Left lung (tissue), 4 donors: ENCODE measurements at regions not wholly inside any gene's neighbourhood (a gene's known extent, or its start where the extent isn't known, plus 50 kb on each side); places are given as distances from the start of the nearest gene placed in this dataset.
A peak's percentile ranks its signal among the peaks of the same experiment; 100 is the strongest.

Source experiments
- ATAC-seq: fragments of 200-7000 bp; cut with Tn5 transposase; one replicate; pipeline ENCODE4 v1.9.1; 2020; ENCODE audit warnings: moderate library complexity
- DNase-seq, 4 donors: peaks; one replicate each; pipeline ENCODE4 v3.0.0-alpha.2; 2013 to 2020
- H3K27ac ChIP-seq, 2 donors: fragments of 200-600 bp; sonication (generic) in 1 of 2; one replicate each; pipeline versions ENCODE4 v1.5.0 to v1.8.0; 2020 to 2021
- H3K27me3 ChIP-seq, 2 donors: fragments of 200-600 bp; sonication (generic) in 1 of 2; one replicate each; pipeline versions ENCODE4 v1.5.0 to v1.8.0; 2020 to 2021
- H3K36me3 ChIP-seq, 2 donors: fragments of 200-600 bp; sonication (generic) in 1 of 2; one replicate each; pipeline versions ENCODE4 v1.5.0 to v1.8.0; 2020 to 2021
- H3K4me1 ChIP-seq, 2 donors: fragments of 200-600 bp; one replicate each; pipeline ENCODE4 v1.8.0; 2021
- H3K4me3 ChIP-seq, 2 donors: fragments of 200-600 bp; sonication (generic) in 1 of 2; one replicate each; pipeline versions ENCODE4 v1.5.0 to v1.8.0; 2020 to 2021; ENCODE audit warnings: mild to moderate bottlenecking in 1 of 2
- H3K9me3 ChIP-seq, 2 donors: fragments of 200-600 bp; sonication (generic) in 1 of 2; one replicate each; pipeline versions ENCODE4 v1.5.0 to v1.8.0; 2020 to 2021
- CTCF ChIP-seq, 2 donors: fragments of 200-600 bp; sonication (generic) in 1 of 2; IDR thresholded peaks; one replicate each; pipeline versions ENCODE4 v1.5.0 to v1.8.0; 2021; ENCODE audit warnings: antibody characterized with exemption in 2 of 2
- intact Hi-C, 2 donors: fragments of 100-400 bp; cut with DNase I; formaldehyde crosslinking; loops; one replicate each; pipeline versions ENCODE4 v1.11.2 to v1.14.2; 2022
- donor health status: DM: no; HTN: yes; CAD: no.
- donor health status: DM: no; HTN: no; CAD: no.

GRCh38 chr10:121079226-121079625 lies 228.1 kb downstream of the WDR11 start:
- no peak for DNase-seq
- Histone ChIP-seq H3K4me3 (no peak overlapping the region), H3K4me1 (peaks cover 3% of the 10 kb centered on the region in 2 donors), H3K36me3 (no peaks in the 10 kb centered on the region), H3K27me3 (peaks cover 0 to 6% of the 10 kb centered on the region in 2 donors), H3K9me3 (no peaks in the 10 kb centered on the region), H3K27ac (no peak overlapping the region)
- intact Hi-C loops = no loop called here
- no peak for ATAC-seq
- TF ChIP-seq CTCF (IDR thresholded peaks at IDR 0.05) = no peak

GRCh38 chr10:121080281-121080891 lies 229.2 kb downstream of the WDR11 start:
- TF ChIP-seq CTCF (IDR thresholded peaks at IDR 0.05) = no peak
- peak in 1 of 4 donors; percentile 78 for DNase-seq
- intact Hi-C loops = no loop called here
- H3K27me3 ChIP-seq = peaks cover 0 to 6% of the 10 kb centered on the region in 2 donors
- no peak overlapping the region for H3K4me3 ChIP-seq
- no peaks in the 10 kb centered on the region for H3K36me3 ChIP-seq
- H3K4me1 ChIP-seq = peaks cover 3% of the 10 kb centered on the region in 2 donors
- no peaks in the 10 kb centered on the region for H3K9me3 ChIP-seq
- H3K27ac ChIP-seq = no peak overlapping the region
- ATAC-seq = no peak

GRCh38 chr10:121081306-121081705 lies 230.1 kb downstream of the WDR11 start:
- ATAC-seq (no peak), DNase-seq (no peak)
- no peak for TF ChIP-seq CTCF (IDR thresholded peaks at IDR 0.05)
- H3K4me3 ChIP-seq = no peak overlapping the region
- H3K36me3 ChIP-seq = no peaks in the 10 kb centered on the region
- H3K4me1 ChIP-seq = peaks cover 3% of the 10 kb centered on the region in 2 donors
- H3K9me3 ChIP-seq = no peaks in the 10 kb centered on the region
- intact Hi-C loops = no loop called here
- no peak overlapping the region for H3K27ac ChIP-seq
- peaks cover 0 to 6% of the 10 kb centered on the region in 2 donors for H3K27me3 ChIP-seq

- Histone ChIP-seq H3K36me3 (no peaks in the 10 kb centered on the region), H3K9me3 (no peaks in the 10 kb centered on the region), H3K4me3 (no peak overlapping the region), H3K4me1 (no peaks in the 10 kb centered on the region), H3K27me3 (peaks cover 0 to 6% of the 10 kb centered on the region in 2 donors), H3K27ac (no peak overlapping the region)
- intact Hi-C loops = no loop called here
- DNase-seq (no peak), ATAC-seq (peak; percentile 25)
- TF ChIP-seq CTCF (IDR thresholded peaks at IDR 0.05) = no peak
Observed at GRCh38 chr10:121082984-121083383, 231.8 kb downstream of the WDR11 start.

GRCh38 chr10:121084016-121084674 lies 233.0 kb downstream of the WDR11 start:
- H3K27me3 ChIP-seq = peaks cover 0 to 2% of the 10 kb centered on the region in 2 donors
- H3K36me3 ChIP-seq = no peaks in the 10 kb centered on the region
- no peak overlapping the region for H3K4me3 ChIP-seq
- H3K4me1 ChIP-seq = no peaks in the 10 kb centered on the region
- TF ChIP-seq CTCF (IDR thresholded peaks at IDR 0.05) = no peak
- H3K27ac ChIP-seq = no peak overlapping the region
- ATAC-seq (no peak), DNase-seq (no peak)
- no peaks in the 10 kb centered on the region for H3K9me3 ChIP-seq
- intact Hi-C loops = no loop called here
